GM12878 (cell line): ENCODE measurements at regions not wholly inside any gene's neighbourhood (a gene's known extent, or its start where the extent isn't known, plus 50 kb on each side); places are given as distances from the start of the nearest gene placed in this dataset.

Experiments used
- ATAC-seq: fragments of 200-7000 bp; cut with Tn5 transposase; 3 replicates; pipeline ENCODE4 v1.9.1; 2020; ENCODE audit warnings: mild to moderate bottlenecking, moderate library complexity
- BruUV-seq: library from RNA; stranded (reverse); fragments of 400-500 nt; replicated peaks from 2 replicates; lab custom pipeline; 2021; lab: Mats Ljungman, UMichigan
- CTCF ChIA-PET: fragments of 300-600 bp; sonication (Branson Sonifier 250); formaldehyde crosslinking; extraction: SDS; loops from one replicate; lab custom pipeline; 2021; ENCODE audit warnings: inconsistent platforms; lab: Yijun Ruan, JAX
- POLR2A ChIA-PET: fragments of 350-600 bp; formaldehyde crosslinking; extraction: SDS; loops from one replicate; lab custom pipeline; 2021; ENCODE audit warnings: inconsistent platforms; lab: Charles Lee
- RAD21 ChIA-PET: fragments of 300-600 bp; sonication (Branson Sonifier 250); formaldehyde crosslinking; loops from one replicate; lab custom pipeline; 2023; ENCODE audit warnings: antibody characterized with exemption; ENCODE audit not compliant: unreplicated experiment; lab: Charles Lee
- SMC1A ChIA-PET: fragments of 300-600 bp; sonication (Branson Sonifier 250); formaldehyde crosslinking; loops from one replicate; lab custom pipeline; 2023; ENCODE audit not compliant: unreplicated experiment, uncharacterized antibody; lab: Charles Lee
- DNase-seq: peaks from one replicate; pipeline ENCODE4 v3.0.0-alpha.2; 2011; ENCODE audit warnings: low read depth, low spot score
- FAIRE-seq: peaks from 3 replicates; lab custom pipeline; 2011; peaks lifted over from hg19 to GRCh38; lab: Jason Lieb, UNC
- H2AFZ ChIP-seq: 2 replicates; pipeline ENCODE4 v1.6.0; 2011; ENCODE audit warnings: low read depth, low read length, control low read depth; ENCODE audit not compliant: control insufficient read depth
- H3K27ac ChIP-seq: 2 replicates; pipeline ENCODE4 v1.5.1; 2011; ENCODE audit warnings: control low read depth; ENCODE audit not compliant: control insufficient read depth, insufficient read depth
- H3K27me3 ChIP-seq, 2 experiments: replicated peaks in 1 of 2; 2 replicates each; pipeline versions ENCODE4 v1.6.0 to v1.6.1; 2011; ENCODE audit warnings: low read length in 1 of 2; ENCODE audit not compliant: control insufficient read depth in 2 of 2, insufficient read depth in 2 of 2
- H3K36me3 ChIP-seq, 2 experiments: 2 replicates each; pipeline ENCODE4 v1.5.1; 2011; ENCODE audit warnings: low read length in 1 of 2; ENCODE audit not compliant: control insufficient read depth in 2 of 2, insufficient read depth in 2 of 2
- H3K4me1 ChIP-seq: 2 replicates; pipeline ENCODE4 v1.6.1; 2011; ENCODE audit warnings: mild to moderate bottlenecking, low read length, moderate library complexity, mixed read lengths; ENCODE audit not compliant: control insufficient read depth, insufficient read depth
- H3K4me2 ChIP-seq: 2 replicates; pipeline ENCODE4 v1.6.0; 2011; ENCODE audit warnings: control low read depth; ENCODE audit not compliant: control insufficient read depth, insufficient read depth
- H3K4me3 ChIP-seq: fragments of 200-600 bp; sonication (generic); 2 replicates; pipeline ENCODE4 v1.5.1; 2016
- H3K79me2 ChIP-seq: 2 replicates; pipeline ENCODE4 v1.6.0; 2011; ENCODE audit warnings: low read length; ENCODE audit not compliant: control insufficient read depth, insufficient read depth
- H3K9ac ChIP-seq: 2 replicates; pipeline ENCODE4 v1.8.0; 2011; ENCODE audit warnings: low read length, control low read depth, mixed read lengths; ENCODE audit not compliant: control insufficient read depth, insufficient read depth
- H3K9me3 ChIP-seq: replicated peaks from 3 replicates; pipeline ENCODE4 v1.5.1; 2011; ENCODE audit warnings: mild to moderate bottlenecking, low read length; ENCODE audit not compliant: control insufficient read depth, insufficient read depth
- H4K20me1 ChIP-seq: 2 replicates; pipeline ENCODE4 v1.6.0; 2011; ENCODE audit not compliant: control insufficient read depth, insufficient read depth
- CREB1 ChIP-seq: IDR thresholded peaks from 2 replicates; pipeline ENCODE4 v1.6.1; 2012; ENCODE audit warnings: low read depth, mild to moderate bottlenecking, inconsistent platforms
- ESRRA ChIP-seq: IDR thresholded peaks from 2 replicates; pipeline ENCODE4 v1.6.1; 2012; ENCODE audit warnings: mild to moderate bottlenecking, low read length, improper control_type of control experiment
- GABPA ChIP-seq: IDR thresholded peaks from 2 replicates; pipeline ENCODE4 v1.6.1; 2014; ENCODE audit warnings: antibody characterized with exemption, low read depth, mild to moderate bottlenecking, inconsistent platforms
- HCFC1 ChIP-seq: fragments of 150-350 bp; IDR thresholded peaks from 2 replicates; pipeline ENCODE4 v1.6.1; 2014; ENCODE audit warnings: low read length
- IRF4 ChIP-seq: IDR thresholded peaks from 2 replicates; pipeline ENCODE4 v1.6.1; 2011; ENCODE audit warnings: low read depth, low read length
- JUNB ChIP-seq: IDR thresholded peaks from 2 replicates; pipeline ENCODE4 v1.6.1; 2016; ENCODE audit warnings: antibody characterized with exemption, mild to moderate bottlenecking
- KLF5 ChIP-seq: fragments of 450-650 bp; IDR thresholded peaks from 2 replicates; pipeline ENCODE4 v1.6.1; 2014; ENCODE audit warnings: mild to moderate bottlenecking; ENCODE audit not compliant: partially characterized antibody
- MYB ChIP-seq: fragments of 150-350 bp; IDR thresholded peaks from 2 replicates; pipeline ENCODE4 v1.6.1; 2014; ENCODE audit warnings: mild to moderate bottlenecking, low read depth, low read length, borderline replicate concordance
- MYC ChIP-seq: IDR thresholded peaks from 2 replicates; pipeline ENCODE4 v1.6.1; 2011; ENCODE audit warnings: mild to moderate bottlenecking, low read length, moderate library complexity, inconsistent platforms; ENCODE audit not compliant: insufficient read depth, insufficient replicate concordance, insufficient read length, severe bottlenecking
- NFYA ChIP-seq: IDR thresholded peaks from 2 replicates; pipeline ENCODE4 v1.6.1; 2011; ENCODE audit warnings: low read depth, mild to moderate bottlenecking, low read length, improper control_type of control experiment, borderline replicate concordance
- ZNF207 ChIP-seq: fragments of 450-650 bp; IDR thresholded peaks from 2 replicates; pipeline ENCODE4 v1.6.1; 2014; ENCODE audit warnings: antibody characterized with exemption, mild to moderate bottlenecking, borderline replicate concordance
- WGBS: methylation state at CpG from one replicate; pipeline ENCODE4 v1.1.6; 2016; ENCODE audit warnings: low lambda C conversion rate; ENCODE audit not compliant: insufficient replicate concordance, insufficient coverage; ENCODE audit errors: missing lambda C conversion rate; 5-methylcytosine and 5-hydroxymethylcytosine counted together
- in situ Hi-C: fragments of 300-500 bp; cut with MboI; formaldehyde crosslinking; loops from 9 replicates; pipeline ENCODE4 v1.14.3; 2018; ENCODE audit warnings: mixed read lengths
- intact Hi-C: fragments of 100-400 bp; cut with micrococcal nuclease; formaldehyde crosslinking; loops from one replicate; pipeline ENCODE4 v1.14.2; 2022; ENCODE audit not compliant: unreplicated experiment
- TF ChIP-seq, protein P1 (sequence below): IDR thresholded peaks from 2 replicates; pipeline ENCODE4 v1.6.1; 2011; ENCODE audit warnings: low read depth, mild to moderate bottlenecking, low read length, moderate library complexity, borderline replicate concordance; ENCODE audit errors: extremely low read depth
- TF ChIP-seq, protein P2 (sequence below): fragments of 450-650 bp; IDR thresholded peaks from 2 replicates; pipeline ENCODE4 v1.6.1; 2018; ENCODE audit warnings: borderline replicate concordance, mild to moderate bottlenecking; ENCODE audit not compliant: partially characterized antibody
- TF ChIP-seq, protein P3 (sequence below): fragments of 450-650 bp; IDR thresholded peaks from 2 replicates; pipeline ENCODE4 v1.6.1; 2017; ENCODE audit warnings: low read depth, mild to moderate bottlenecking, moderate library complexity

DNA sequence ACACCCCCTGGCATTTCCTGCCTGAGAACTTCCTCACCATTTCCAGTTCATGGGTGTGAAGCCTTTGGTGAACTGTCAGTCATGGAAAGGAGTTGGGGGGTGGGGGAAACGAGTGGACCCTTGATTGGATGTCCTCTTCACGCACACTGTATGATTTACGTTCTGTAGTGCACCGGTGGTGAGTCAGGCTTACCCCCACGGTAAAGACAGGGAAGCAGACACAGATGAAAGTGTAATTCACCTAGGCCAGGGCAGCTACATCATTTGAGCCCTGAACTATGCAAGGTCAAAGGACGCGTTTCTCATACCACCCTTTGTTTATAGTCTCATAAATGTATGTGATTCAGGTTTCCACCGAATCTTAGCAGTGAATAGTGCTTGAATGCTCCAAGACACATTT lies 628.3 kb upstream of the PFKP start (continued):
- TF ChIP-seq, protein P1, sequence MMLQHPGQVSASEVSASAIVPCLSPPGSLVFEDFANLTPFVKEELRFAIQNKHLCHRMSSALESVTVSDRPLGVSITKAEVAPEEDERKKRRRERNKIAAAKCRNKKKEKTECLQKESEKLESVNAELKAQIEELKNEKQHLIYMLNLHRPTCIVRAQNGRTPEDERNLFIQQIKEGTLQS, result no peak
- TF ChIP-seq ZNF207 (no peak), IRF4 (no peak), JUNB (no peak), KLF5 (no peak), HCFC1 (no peak), GABPA (no peak), MYB (no peak)
- TF ChIP-seq, protein P2, sequence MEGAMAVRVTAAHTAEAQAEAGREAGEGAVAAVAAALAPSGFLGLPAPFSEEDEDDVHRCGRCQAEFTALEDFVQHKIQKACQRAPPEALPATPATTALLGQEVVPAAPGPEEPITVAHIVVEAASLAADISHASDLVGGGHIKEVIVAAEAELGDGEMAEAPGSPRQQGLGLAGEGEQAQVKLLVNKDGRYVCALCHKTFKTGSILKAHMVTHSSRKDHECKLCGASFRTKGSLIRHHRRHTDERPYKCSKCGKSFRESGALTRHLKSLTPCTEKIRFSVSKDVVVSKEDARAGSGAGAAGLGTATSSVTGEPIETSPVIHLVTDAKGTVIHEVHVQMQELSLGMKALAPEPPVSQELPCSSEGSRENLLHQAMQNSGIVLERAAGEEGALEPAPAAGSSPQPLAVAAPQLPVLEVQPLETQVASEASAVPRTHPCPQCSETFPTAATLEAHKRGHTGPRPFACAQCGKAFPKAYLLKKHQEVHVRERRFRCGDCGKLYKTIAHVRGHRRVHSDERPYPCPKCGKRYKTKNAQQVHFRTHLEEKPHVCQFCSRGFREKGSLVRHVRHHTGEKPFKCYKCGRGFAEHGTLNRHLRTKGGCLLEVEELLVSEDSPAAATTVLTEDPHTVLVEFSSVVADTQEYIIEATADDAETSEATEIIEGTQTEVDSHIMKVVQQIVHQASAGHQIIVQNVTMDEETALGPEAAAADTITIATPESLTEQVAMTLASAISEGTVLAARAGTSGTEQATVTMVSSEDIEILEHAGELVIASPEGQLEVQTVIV, result no peak

DNA sequence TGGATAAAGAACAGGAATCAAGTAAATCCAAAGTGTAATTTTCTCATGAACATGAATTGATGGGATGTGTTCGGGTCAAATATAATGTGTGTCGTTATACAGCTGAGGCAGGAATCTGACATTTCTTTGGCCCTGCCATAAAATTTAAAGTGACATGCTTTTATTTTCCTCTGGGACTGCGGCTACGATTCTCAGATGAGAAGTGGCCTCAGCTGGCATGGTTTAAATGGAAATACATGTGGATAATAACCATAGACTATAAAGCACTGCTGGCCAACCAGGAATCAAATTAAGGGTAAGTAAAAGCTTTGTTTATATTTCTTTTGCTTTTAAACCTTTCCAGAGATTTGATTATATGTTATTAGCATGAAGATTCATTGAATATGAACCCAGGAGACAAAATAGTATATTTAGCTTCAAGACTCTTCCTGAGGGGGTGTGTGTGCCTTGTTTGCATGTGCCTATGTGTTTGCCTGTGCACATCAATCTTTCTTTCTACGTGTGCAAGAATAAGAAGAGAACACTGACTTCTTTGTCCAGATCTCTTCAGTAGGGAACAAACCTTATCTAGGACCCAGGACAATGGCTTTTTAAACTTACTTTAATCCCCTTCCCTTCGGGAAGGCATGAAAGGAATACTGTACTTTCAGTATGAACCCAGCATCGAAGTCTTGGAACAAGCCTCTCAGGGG lies 629.0 kb upstream of the PFKP start:
- H3K9ac ChIP-seq, result no peak overlapping the region
- in situ Hi-C loops, result no loop called here
- H4K20me1 ChIP-seq, result no peaks in the 10 kb centered on the region
- no peaks in the 10 kb centered on the region for H3K36me3 ChIP-seq
- no peak overlapping the region for H3K4me3 ChIP-seq
- no peak for TF ChIP-seq ESRRA
- no peak for TF ChIP-seq CREB1
- TF ChIP-seq NFYA, result no peak
- no peak for TF ChIP-seq MYC
- TF ChIP-seq, protein P3, sequence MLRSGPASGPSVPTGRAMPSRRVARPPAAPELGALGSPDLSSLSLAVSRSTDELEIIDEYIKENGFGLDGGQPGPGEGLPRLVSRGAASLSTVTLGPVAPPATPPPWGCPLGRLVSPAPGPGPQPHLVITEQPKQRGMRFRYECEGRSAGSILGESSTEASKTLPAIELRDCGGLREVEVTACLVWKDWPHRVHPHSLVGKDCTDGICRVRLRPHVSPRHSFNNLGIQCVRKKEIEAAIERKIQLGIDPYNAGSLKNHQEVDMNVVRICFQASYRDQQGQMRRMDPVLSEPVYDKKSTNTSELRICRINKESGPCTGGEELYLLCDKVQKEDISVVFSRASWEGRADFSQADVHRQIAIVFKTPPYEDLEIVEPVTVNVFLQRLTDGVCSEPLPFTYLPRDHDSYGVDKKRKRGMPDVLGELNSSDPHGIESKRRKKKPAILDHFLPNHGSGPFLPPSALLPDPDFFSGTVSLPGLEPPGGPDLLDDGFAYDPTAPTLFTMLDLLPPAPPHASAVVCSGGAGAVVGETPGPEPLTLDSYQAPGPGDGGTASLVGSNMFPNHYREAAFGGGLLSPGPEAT, result no peak
- ATAC-seq (no peak), FAIRE-seq (no peak), DNase-seq (no peak)
- no peak overlapping the region for H2AFZ ChIP-seq
- ChIA-PET RAD21 (no interaction called here), POLR2A (no interaction called here), CTCF (no interaction called here), SMC1A (interaction anchor here (1.1 kb wide), 1 partner anchor 10 kb away, joined by 3 read pairs; no protein-coding TSS in a partner anchor)
- 16% methylated on average over 7 of the region's 7 CpGs for WGBS
- H3K4me1 ChIP-seq, result no peaks in the 10 kb centered on the region
- H3K79me2 ChIP-seq, result no peaks in the 10 kb centered on the region
- no peak overlapping the region for H3K4me2 ChIP-seq
- H3K9me3 ChIP-seq, result no peaks in the 10 kb centered on the region
- BruUV-seq, result no TSS peak
- no peak overlapping the region for H3K27ac ChIP-seq
- H3K27me3 ChIP-seq, result no peaks in the 10 kb centered on the region
- intact Hi-C loops, result no loop called here
